ENCODE measurements at regions not wholly inside any gene's neighbourhood (a gene's known extent, or its start where the extent isn't known, plus 50 kb on each side); places are given as distances from the start of the nearest gene placed in this dataset.

- ChIA-PET CTCF (ENCODE audit: partially characterized antibody) (interaction anchor here (1.0 kb wide), 1 partner anchor 13 kb away, joined by 4 read pairs; no protein-coding TSS in a partner anchor), POLR2A (ENCODE audit: partially characterized antibody) (no interaction called here)
- H3K4me2 ChIP-seq (ENCODE audit: insufficient read depth in 1 of 2, low read depth in 2 of 2, low read length in 2 of 2), result no peak overlapping the region
- no peaks in the 10 kb centered on the region; a peak in 1 of 8 replicates for H3K36me3 ChIP-seq (ENCODE audit: control insufficient read depth in 2 of 4, insufficient read depth in 4 of 4, low read length in 3 of 4)
- H2BK12ac ChIP-seq (ENCODE audit: low read depth, low read length), result peak overlapping the region; percentile 78; the same call in 1 of the 2 replicates
- H2BK120ac ChIP-seq (replicated peaks; ENCODE audit: low read depth, low read length), result no peak overlapping the region
- FAIRE-seq (no peak), DNase-seq (ENCODE audit: low read depth in 1 of 2, low spot score in 2 of 2) (no peak)
- 0 out of 2 replicates have a peak, but pooled peaks cover 2% of the 10 kb centered on the region for H3K79me1 ChIP-seq (ENCODE audit: low read depth, low read length)
- H2AFZ ChIP-seq (ENCODE audit: low read length), result no peak overlapping the region
- H3K23me2 ChIP-seq (ENCODE audit: low read depth, low read length), result peaks cover 7% of the 10 kb centered on the region; the same call in 1 of the 2 replicates
- no peak for TF ChIP-seq MAFK (IDR thresholded peaks at IDR 0.05; ENCODE audit: low read depth, low read length)
- no peak for TF ChIP-seq HDAC6 (IDR thresholded peaks at IDR 0.05; ENCODE audit: low read depth, low read length)
- no peak for TF ChIP-seq TCF12 (IDR thresholded peaks at IDR 0.05; ENCODE audit: low read depth, low read length)
- no peak for TF ChIP-seq POLR2AphosphoS5 (IDR thresholded peaks at IDR 0.05; ENCODE audit: low read depth, low read length)
- no peaks in the 10 kb centered on the region for H3K79me2 ChIP-seq (ENCODE audit: control insufficient read depth in 1 of 2, insufficient read depth in 2 of 2, low read length in 2 of 2)
- no peak overlapping the region for H3K27ac ChIP-seq (ENCODE audit: low read depth, low read length)
- H3K14ac ChIP-seq (ENCODE audit: insufficient read length), result no peak overlapping the region
- H2BK20ac ChIP-seq (ENCODE audit: low read length), result no peak overlapping the region
- H4K5ac ChIP-seq (ENCODE audit: insufficient read length, low read depth, low read length), result no peak overlapping the region
- H3K4ac ChIP-seq (replicated peaks; ENCODE audit: insufficient read length, low read depth, low read length), result peak overlapping the region; percentile 60
- 98% methylated on average over 2 of the region's 2 CpGs; no CpG with 5 or more reads in 1 of the 2 experiments for WGBS, 2 experiments (ENCODE audit: extremely low coverage in 1 of 2, insufficient coverage in 1 of 2, insufficient read length in 1 of 2, insufficient replicate concordance in 2 of 2, low coverage in 1 of 2, low lambda C conversion rate in 2 of 2, missing lambda C conversion rate in 1 of 2)
- peaks cover 0 to 5% (median 0%) of the 10 kb centered on the region in 4 experiments; a peak in 3 of 7 replicates for H3K4me1 ChIP-seq (replicated peaks in 1 of 4; ENCODE audit: control insufficient read depth in 3 of 4, insufficient read depth in 4 of 4, low read length in 3 of 4)
- H4K91ac ChIP-seq (replicated peaks; ENCODE audit: insufficient read length, low read length), result peak overlapping the region; percentile 83
- no peak overlapping the region for H3K4me3 ChIP-seq (ENCODE audit: extremely low read depth in 1 of 4, insufficient read depth in 2 of 4, low read depth in 3 of 4, low read length in 4 of 4)
- peaks cover 0 to 3% of the 10 kb centered on the region in 2 experiments; a peak in 1 of 4 replicates for H3K9me3 ChIP-seq (ENCODE audit: insufficient read depth in 2 of 2, low read depth in 1 of 2, low read length in 1 of 2)
- H2BK15ac ChIP-seq (ENCODE audit: low read length), result peak overlapping the region; percentile 74; the same call in 1 of the 2 replicates
- peak overlapping the region; percentile 28; the same call in 1 of the 2 replicates for H3K18ac ChIP-seq (ENCODE audit: extremely low read depth, low read length)
- no peak overlapping the region for H3K9ac ChIP-seq (replicated peaks in 1 of 4; ENCODE audit: extremely low read depth in 1 of 4, low read depth in 3 of 4, low read length in 3 of 4)
- H2AK5ac ChIP-seq (ENCODE audit: low read depth, low read length), result peak overlapping the region; percentile 98; the same call in 1 of the 2 replicates
- no peak overlapping the region for H4K8ac ChIP-seq (ENCODE audit: extremely low read depth, insufficient read depth, low read length)
- peaks cover 0 to 8% of the 10 kb centered on the region in 2 experiments for H4K20me1 ChIP-seq (replicated peaks in 1 of 2; ENCODE audit: control insufficient read depth in 1 of 2, insufficient read depth in 2 of 2, low read length in 2 of 2)
- no peak overlapping the region for H2BK5ac ChIP-seq (ENCODE audit: low read depth, low read length)
- no peaks in the 10 kb centered on the region for H3K27me3 ChIP-seq (replicated peaks in 1 of 4; ENCODE audit: control insufficient read depth in 3 of 4, extremely low read depth in 1 of 4, insufficient read depth in 3 of 4, low read length in 3 of 4)
- no peak overlapping the region for H3K23ac ChIP-seq (ENCODE audit: insufficient read length)
- H3K56ac ChIP-seq (replicated peaks; ENCODE audit: insufficient read length, low read depth, low read length), result peak overlapping the region; percentile 89
These were observed 106.0 kb downstream of the CMPK2 start for GRCh38 chr2:6759689-6760088.

Measured in H1 (cell line).